RWPE2 (cell line): ENCODE measurements at regions not wholly inside any gene's neighbourhood (a gene's known extent, or its start where the extent isn't known, plus 50 kb on each side); places are given as distances from the start of the nearest gene placed in this dataset.

Experiments used
- ATAC-seq: fragments of 200-7000 bp; cut with Tn5 transposase; 3 replicates; pipeline ENCODE4 v1.9.1; 2021; ENCODE audit warnings: low read depth
- DNase-seq: peaks from one replicate; pipeline ENCODE4 v3.0.0-alpha.2; 2020; ENCODE audit warnings: low spot score
- H3K27ac ChIP-seq: fragments of 450-650 bp; 2 replicates; pipeline ENCODE4 v1.5.1; 2017; ENCODE audit warnings: mild to moderate bottlenecking; ENCODE audit not compliant: poor library complexity, severe bottlenecking
- H3K27me3 ChIP-seq: fragments of 250-450 bp; sonication (Bioruptor Pico); 2 replicates; pipeline ENCODE4 v1.5.1; 2021; ENCODE audit warnings: mild to moderate bottlenecking, moderate library complexity; ENCODE audit not compliant: insufficient read depth, poor library complexity, severe bottlenecking
- H3K36me3 ChIP-seq: fragments of 250-450 bp; sonication (Bioruptor Pico); 2 replicates; pipeline ENCODE4 v1.5.1; 2020; ENCODE audit warnings: low read depth, mild to moderate bottlenecking, moderate library complexity
- H3K4me1 ChIP-seq: fragments of 250-450 bp; sonication (Bioruptor Pico); 2 replicates; pipeline ENCODE4 v1.5.1; 2021; ENCODE audit warnings: mild to moderate bottlenecking, moderate library complexity; ENCODE audit not compliant: insufficient read depth, poor library complexity, severe bottlenecking
- H3K4me3 ChIP-seq: fragments of 250-450 bp; sonication (Bioruptor Pico); 2 replicates; pipeline ENCODE4 v1.5.1; 2021; ENCODE audit warnings: mild to moderate bottlenecking, moderate library complexity; ENCODE audit not compliant: severe bottlenecking
- H3K9me3 ChIP-seq: fragments of 250-450 bp; sonication (Bioruptor Pico); 2 replicates; pipeline ENCODE4 v1.5.1; 2021; ENCODE audit warnings: mild to moderate bottlenecking, moderate library complexity; ENCODE audit not compliant: severe bottlenecking
- CTCF ChIP-seq: fragments of 450-650 bp; IDR thresholded peaks from one replicate; pipeline ENCODE4 v1.5.1; 2017; ENCODE audit warnings: mild to moderate bottlenecking, moderate library complexity; ENCODE audit not compliant: poor library complexity, severe bottlenecking

DNA sequence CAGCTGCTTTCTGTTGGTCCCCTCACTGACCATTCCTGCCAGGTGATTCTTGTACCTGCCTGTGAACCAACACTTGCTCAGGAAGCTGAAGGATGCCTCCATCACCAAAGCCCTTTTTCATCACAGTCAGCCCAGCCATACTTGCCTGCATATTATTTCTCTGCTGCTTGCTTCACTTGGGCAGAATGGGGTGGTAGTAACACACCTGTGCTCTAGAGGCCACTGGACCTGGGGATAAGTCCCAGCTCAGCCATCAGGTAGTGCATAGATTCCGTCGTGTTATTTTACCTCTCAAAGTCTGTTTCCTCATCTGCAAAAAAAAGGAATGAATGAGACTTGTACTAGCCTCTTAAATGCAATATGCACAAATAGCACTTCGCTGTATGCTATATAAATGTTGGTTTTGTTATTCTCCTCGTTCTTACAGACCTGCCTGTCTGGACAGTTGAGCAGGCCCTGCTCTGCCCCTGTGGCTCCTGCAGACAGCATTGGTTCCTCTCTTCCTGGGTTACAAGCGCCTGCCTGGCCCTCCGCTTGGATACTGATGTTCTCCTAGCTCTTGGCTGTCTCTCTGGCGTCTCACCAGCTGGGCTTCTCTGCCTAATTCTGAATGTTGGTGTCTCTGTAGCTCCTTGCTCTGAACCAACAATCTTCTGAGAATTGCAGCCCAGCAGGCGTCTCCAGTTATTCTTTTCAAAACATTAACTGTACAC lies 151.8 kb downstream of the UNC5CL start:
- no peak overlapping the region for H3K27ac ChIP-seq
- DNase-seq, result no peak
- no peaks in the 10 kb centered on the region for H3K4me1 ChIP-seq
- H3K9me3 ChIP-seq, result no peaks in the 10 kb centered on the region
- no peak for TF ChIP-seq CTCF
- H3K27me3 ChIP-seq, result no peaks in the 10 kb centered on the region
- no peaks in the 10 kb centered on the region for H3K36me3 ChIP-seq
- no peak for ATAC-seq
- H3K4me3 ChIP-seq, result no peak overlapping the region

- no peak overlapping the region for H3K4me3 ChIP-seq
- no peaks in the 10 kb centered on the region for H3K27me3 ChIP-seq
- no peak for TF ChIP-seq CTCF
- H3K4me1 ChIP-seq, result no peaks in the 10 kb centered on the region
- ATAC-seq (no peak), DNase-seq (no peak)
- H3K27ac ChIP-seq, result no peak overlapping the region
- H3K9me3 ChIP-seq, result no peaks in the 10 kb centered on the region
- no peaks in the 10 kb centered on the region for H3K36me3 ChIP-seq
Measured at GRCh38 chr6:40885139-40885774, 153.8 kb downstream of the UNC5CL start.

GRCh38 chr6:40882323-40882997 lies 156.6 kb downstream of the UNC5CL start:
- no peak overlapping the region for H3K4me3 ChIP-seq
- DNase-seq, result no peak
- no peaks in the 10 kb centered on the region for H3K36me3 ChIP-seq
- H3K9me3 ChIP-seq, result no peaks in the 10 kb centered on the region
- no peak overlapping the region for H3K27ac ChIP-seq
- no peaks in the 10 kb centered on the region for H3K27me3 ChIP-seq
- TF ChIP-seq CTCF, result no peak
- ATAC-seq, result no peak
- H3K4me1 ChIP-seq, result no peaks in the 10 kb centered on the region

DNA sequence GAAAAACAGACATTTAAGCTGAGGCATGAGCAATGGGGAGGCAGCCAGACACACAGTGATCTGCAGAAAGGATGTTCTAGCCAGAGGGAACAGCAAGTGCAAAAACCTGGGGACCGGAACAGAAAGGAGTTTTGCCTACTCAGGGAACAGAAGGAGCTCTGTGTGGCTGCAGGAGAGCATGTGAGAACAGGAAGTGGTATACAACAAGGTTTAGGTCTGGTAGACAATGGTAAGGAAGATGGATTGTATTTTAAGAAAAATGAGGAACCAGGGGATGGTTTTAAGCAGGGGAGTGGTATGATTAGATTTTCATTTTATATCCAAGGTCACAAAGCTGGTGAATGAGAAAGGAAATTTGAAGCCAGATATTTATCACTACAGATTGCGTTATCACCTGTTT lies 157.5 kb downstream of the UNC5CL start:
- Histone ChIP-seq H3K27me3 (no peaks in the 10 kb centered on the region), H3K9me3 (no peaks in the 10 kb centered on the region), H3K4me3 (no peak overlapping the region), H3K27ac (no peak overlapping the region), H3K4me1 (no peaks in the 10 kb centered on the region), H3K36me3 (no peaks in the 10 kb centered on the region)
- ATAC-seq (no peak), DNase-seq (no peak)
- no peak for TF ChIP-seq CTCF

- ATAC-seq, result no peak
- no peaks in the 10 kb centered on the region for H3K27me3 ChIP-seq
Measured at GRCh38 chr6:40880906-40881305, 158.1 kb downstream of the UNC5CL start.

More at GRCh38 chr6:40880906-40881305, 158.1 kb downstream of the UNC5CL start:
- no peak for TF ChIP-seq CTCF
- H3K4me1 ChIP-seq, result no peaks in the 10 kb centered on the region
- no peaks in the 10 kb centered on the region for H3K9me3 ChIP-seq
- H3K27ac ChIP-seq, result no peak overlapping the region
- no peak for DNase-seq
- no peak overlapping the region for H3K4me3 ChIP-seq
- H3K36me3 ChIP-seq, result no peaks in the 10 kb centered on the region
